Activated CD4-positive, alpha-beta T cell treated with anti-CD3 and anti-CD28 coated beads, Interleukin-2, Interleukin-4, amounts not matched to agents 100 ng/mL and 50 ng/mL, durations not matched to agents 16 hours and 8 hours (primary cell): ENCODE measurements at regions not wholly inside any gene's neighbourhood (a gene's known extent, or its start where the extent isn't known, plus 50 kb on each side); places are given as distances from the start of the nearest gene placed in this dataset.
"Not testable (repeated sequence)": the region's sequence is repeated elsewhere in the genome, so short reads cannot be mapped to it uniquely, and the experiment has no call there.

Source experiments
- DNase-seq: peaks from one replicate; pipeline ENCODE4 v3.0.0-alpha.2; 2020; ENCODE audit warnings: low spot score

- no peak for DNase-seq
Observed at GRCh38 chr4:40681600-40681999, 51.9 kb upstream of the RBM47 start.

- DNase-seq = no peak
Observed at GRCh38 chr4:40682290-40683101, 52.8 kb upstream of the RBM47 start.

- not testable (repeated sequence) for DNase-seq
Observed at GRCh38 chr4:40683536-40684145, 54.0 kb upstream of the RBM47 start.

DNA sequence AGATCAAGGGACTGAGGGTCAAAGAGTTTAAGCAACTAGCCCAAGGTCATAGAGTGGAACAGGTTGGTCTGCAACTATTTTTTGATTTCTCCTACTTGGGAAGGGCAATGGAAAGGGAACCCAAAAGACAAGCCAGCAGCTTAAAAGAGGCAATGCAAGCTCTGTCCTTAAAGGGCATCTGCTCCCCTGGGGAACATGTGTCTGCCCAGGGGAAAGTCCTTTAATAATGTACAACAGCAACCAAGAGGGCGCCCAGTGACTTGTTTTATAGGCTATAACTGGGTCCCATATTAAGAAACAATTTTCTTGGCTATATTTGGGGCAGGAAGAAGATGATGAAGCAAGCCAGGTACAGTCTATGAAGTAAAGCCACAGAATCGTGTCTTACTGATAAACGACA is 54.7 kb upstream of the RBM47 start:
- DNase-seq = no peak

DNA sequence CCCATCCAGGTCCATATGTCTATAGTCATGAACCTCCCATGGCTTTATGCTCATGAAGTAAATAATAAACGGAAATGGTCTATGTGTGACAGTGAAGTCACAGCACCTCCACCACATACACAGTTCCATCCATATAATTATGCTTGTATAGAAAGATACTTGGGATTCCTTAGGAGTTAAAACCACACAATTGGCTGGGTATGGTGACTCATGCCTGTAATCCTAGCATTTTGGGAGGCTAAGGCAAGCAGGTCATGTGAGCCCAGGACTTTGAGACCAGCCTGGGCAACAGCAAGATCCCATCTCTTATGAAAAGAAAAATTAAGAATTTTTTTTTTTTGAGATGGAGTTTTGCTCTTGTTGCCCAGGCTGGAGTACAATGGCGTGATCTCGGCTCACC is 55.6 kb upstream of the RBM47 start:
- DNase-seq = no peak

- DNase-seq = no peak
Observed at GRCh38 chr4:40686081-40686913, 56.6 kb upstream of the RBM47 start.

GRCh38 chr4:40687676-40688389 is 58.2 kb upstream of the RBM47 start:
- no peak for DNase-seq

- DNase-seq = peak; percentile 58
Observed at GRCh38 chr4:40688446-40689095, 58.9 kb upstream of the RBM47 start.

DNA sequence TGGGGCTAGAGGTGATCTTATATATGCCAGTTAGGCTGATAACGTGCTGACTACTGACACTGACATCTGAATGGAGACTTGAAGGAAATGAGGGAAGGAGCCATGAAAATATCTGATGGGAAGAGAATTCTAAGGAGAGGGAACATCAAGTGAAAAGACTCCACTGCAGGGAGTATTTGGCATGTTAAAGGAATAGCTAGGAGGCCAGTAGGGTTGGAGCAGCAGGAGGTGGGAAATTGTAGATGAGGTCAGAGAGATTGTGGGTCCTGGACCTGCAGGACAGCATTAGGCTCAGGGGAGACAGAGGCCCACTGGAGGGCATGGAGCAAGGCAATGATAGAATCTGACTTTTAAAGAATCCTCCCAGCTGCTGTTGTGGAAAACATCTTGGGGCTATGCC is 55.8 kb upstream of the NSUN7 start:
- no peak for DNase-seq

DNA sequence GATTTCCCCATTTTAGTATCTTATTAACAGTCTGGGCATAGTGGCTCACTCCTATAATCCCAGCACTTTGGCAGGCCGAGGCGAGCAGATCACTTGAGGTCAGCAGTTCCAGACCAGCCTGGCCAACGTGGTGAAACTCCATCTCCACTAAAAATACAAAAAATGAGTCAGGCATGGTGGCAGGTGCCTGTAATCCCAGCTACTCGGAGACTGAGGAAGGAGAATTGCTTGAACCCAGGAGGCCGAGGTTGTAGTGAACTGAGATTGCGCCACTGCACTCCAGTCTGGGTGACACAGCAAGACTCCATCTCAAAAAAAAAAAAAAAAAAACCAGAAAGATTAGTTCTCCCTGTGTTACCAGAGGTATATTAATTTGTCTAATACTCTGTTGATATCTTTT is 52.3 kb upstream of the NSUN7 start:
- DNase-seq = not testable (repeated sequence)

GRCh38 chr4:40698733-40699132 is 51.0 kb upstream of the NSUN7 start:
- DNase-seq = no peak

DNA sequence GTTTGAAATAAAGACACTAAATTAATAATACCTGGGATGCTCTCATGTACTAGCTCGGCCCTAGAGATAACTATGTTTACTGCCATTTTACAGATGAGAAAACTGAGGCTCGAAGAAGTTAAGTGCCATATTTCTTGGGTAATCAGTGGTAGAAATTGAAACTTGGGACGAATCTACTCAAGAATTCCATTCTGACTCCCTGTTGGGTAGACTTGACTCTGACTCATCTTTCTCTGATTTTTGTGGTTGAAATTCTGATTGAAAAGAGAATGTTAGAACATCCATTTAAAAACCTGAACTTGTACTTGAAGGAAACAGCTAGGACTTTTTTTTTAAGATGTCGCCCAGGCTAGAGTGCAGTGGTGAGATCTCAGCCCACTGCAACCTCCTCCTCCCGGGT is 50.1 kb upstream of the NSUN7 start:
- DNase-seq = peak; percentile 79
